Thyroid gland (tissue), 4 donors: ENCODE measurements at regions not wholly inside any gene's neighbourhood (a gene's known extent, or its start where the extent isn't known, plus 50 kb on each side); places are given as distances from the start of the nearest gene placed in this dataset.
A peak's percentile ranks its signal among the peaks of the same experiment; 100 is the strongest.

Source experiments
- DNase-seq, 2 donors: peaks; one replicate each; pipeline ENCODE4 v3.0.0-alpha.2; 2019
- H3K27ac ChIP-seq, 3 donors: fragments of 200-600 bp; sonication (generic); 1 replicate in 2 of 3; 2 replicates in 1 of 3; pipeline ENCODE4 v1.5.1; 2016 to 2019; ENCODE audit warnings: mild to moderate bottlenecking in 1 of 3, moderate library complexity in 1 of 3
- H3K27me3 ChIP-seq: fragments of 200-600 bp; sonication (generic); one replicate; pipeline ENCODE4 v1.5.1; 2019
- H3K36me3 ChIP-seq, 2 donors: fragments of 200-600 bp; sonication (generic); one replicate each; pipeline ENCODE4 v1.5.1; 2016 to 2019
- H3K4me1 ChIP-seq, 2 donors: fragments of 200-600 bp; sonication (generic); one replicate each; pipeline ENCODE4 v1.5.1; 2017 to 2019
- H3K4me3 ChIP-seq, 3 donors: fragments of 200-600 bp; sonication (generic); replicated peaks in 1 of 3; 1 replicate in 2 of 3; 2 replicates in 1 of 3; pipeline ENCODE4 v1.5.1; 2016; ENCODE audit warnings: mild to moderate bottlenecking in 1 of 3
- H3K9me3 ChIP-seq: fragments of 200-600 bp; sonication (generic); one replicate; pipeline ENCODE4 v1.5.1; 2017
- CTCF ChIP-seq, 6 experiments: fragments of 200-600 bp in 3 of 6; fragments of 450-650 bp in 3 of 6; sonication (generic) in 3 of 6; IDR thresholded peaks; one replicate each; pipeline ENCODE4 v1.5.1; 2016 to 2019; ENCODE audit warnings: antibody characterized with exemption in 6 of 6, mild to moderate bottlenecking in 2 of 6, inconsistent platforms in 1 of 6, moderate library complexity in 1 of 6
- POLR2A ChIP-seq, 2 donors: fragments of 450-650 bp; IDR thresholded peaks; one replicate each; pipeline ENCODE4 v1.6.1; 2017; ENCODE audit warnings: antibody characterized with exemption in 2 of 2, mild to moderate bottlenecking in 2 of 2, moderate library complexity in 1 of 2
- WGBS, 2 donors: methylation state at CpG; one replicate each; pipeline ENCODE4 v1.1.5; 2017; 5-methylcytosine and 5-hydroxymethylcytosine counted together
- intact Hi-C: fragments of 100-400 bp; cut with DNase I; formaldehyde crosslinking; loops from one replicate; pipeline ENCODE4 v1.15.1; 2023

GRCh38 chr3:4061195-4061594 lies 242.0 kb upstream of the SETMAR start:
- Histone ChIP-seq H3K4me1 (peaks cover 0 to 9% of the 10 kb centered on the region in 2 donors), H3K9me3 (no peaks in the 10 kb centered on the region), H3K36me3 (no peaks in the 10 kb centered on the region), H3K27me3 (no peaks in the 10 kb centered on the region), H3K4me3 (no peak overlapping the region), H3K27ac (no peak overlapping the region)
- intact Hi-C loops: no loop called here
- TF ChIP-seq POLR2A (IDR thresholded peaks at IDR 0.05) (no peak), CTCF (IDR thresholded peaks at IDR 0.05) (no peak)
- no peak for DNase-seq

GRCh38 chr3:4061783-4062360 lies 241.3 kb upstream of the SETMAR start:
- 39 to 47% methylated on average over 4 of the region's 4 CpGs for WGBS, 2 donors
- Histone ChIP-seq H3K4me3 (no peak overlapping the region), H3K9me3 (no peaks in the 10 kb centered on the region), H3K4me1 (peaks cover 0 to 9% of the 10 kb centered on the region in 2 donors), H3K27me3 (no peaks in the 10 kb centered on the region), H3K27ac (no peak overlapping the region), H3K36me3 (no peaks in the 10 kb centered on the region)
- TF ChIP-seq POLR2A (IDR thresholded peaks at IDR 0.05): no peak
- TF ChIP-seq CTCF (IDR thresholded peaks at IDR 0.05): no peak
- DNase-seq: peak in 1 of 2 donors; percentile 9
- intact Hi-C loops: no loop called here

DNA sequence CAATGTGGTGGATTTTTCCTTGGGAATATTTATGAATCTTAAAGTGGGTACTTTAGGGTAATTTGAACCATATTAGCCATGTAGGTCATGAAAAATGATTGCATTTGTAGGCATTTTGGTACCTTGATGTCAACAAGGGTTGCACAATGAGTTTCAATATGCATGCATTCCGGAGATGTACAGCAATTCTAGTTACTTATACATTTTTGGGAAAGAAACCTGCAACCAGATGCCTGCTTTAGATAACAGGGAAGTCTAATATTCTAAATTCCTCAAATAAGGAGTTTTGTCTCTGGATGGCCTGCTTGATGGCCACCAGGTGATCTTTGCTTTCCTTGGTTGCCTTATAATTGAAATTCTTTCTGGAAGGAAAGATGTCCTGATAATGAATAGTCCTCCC lies 240.5 kb upstream of the SETMAR start:
- no peak for TF ChIP-seq CTCF (IDR thresholded peaks at IDR 0.05)
- no peak for TF ChIP-seq POLR2A (IDR thresholded peaks at IDR 0.05)
- Histone ChIP-seq H3K27ac (no peak overlapping the region), H3K27me3 (no peaks in the 10 kb centered on the region), H3K4me1 (peaks cover 0 to 9% of the 10 kb centered on the region in 2 donors), H3K36me3 (no peaks in the 10 kb centered on the region), H3K9me3 (no peaks in the 10 kb centered on the region), H3K4me3 (no peak overlapping the region)
- intact Hi-C loops: no loop called here
- whole genome bisulfite sequencing, 2 donors: 80 to 97% methylated on average over 1 of the region's 1 CpG
- DNase-seq: no peak

- Histone ChIP-seq H3K4me3 (no peak overlapping the region), H3K27me3 (no peaks in the 10 kb centered on the region), H3K9me3 (no peaks in the 10 kb centered on the region), H3K4me1 (peaks cover 0 to 9% of the 10 kb centered on the region in 2 donors), H3K36me3 (no peaks in the 10 kb centered on the region), H3K27ac (no peak overlapping the region)
- 92 to 94% methylated on average over 4 of the region's 4 CpGs for whole genome bisulfite sequencing, 2 donors
- intact Hi-C loops: no loop called here
- no peak for DNase-seq
- TF ChIP-seq POLR2A (IDR thresholded peaks at IDR 0.05) (no peak), CTCF (IDR thresholded peaks at IDR 0.05) (no peak)
Measured at GRCh38 chr3:4063916-4064574, 239.1 kb upstream of the SETMAR start.

DNA sequence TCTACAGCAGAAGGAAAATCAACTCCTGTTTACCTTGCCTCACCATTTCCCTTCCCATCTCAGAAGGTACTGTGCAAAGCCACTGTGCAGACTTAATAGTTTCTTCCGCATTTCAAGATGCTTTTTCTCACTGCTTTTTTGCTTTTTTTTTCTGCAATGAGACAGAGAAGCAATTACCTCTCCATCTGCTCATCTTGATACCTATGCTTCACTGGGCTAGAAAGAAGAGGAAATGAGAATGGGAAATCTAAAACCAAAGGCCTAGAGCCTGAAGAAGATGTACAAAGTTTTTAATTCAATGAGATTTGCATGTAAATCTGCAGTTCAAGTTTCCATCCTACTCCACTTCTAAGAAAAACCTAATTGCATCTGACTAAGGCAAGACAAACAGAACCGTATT lies 238.1 kb upstream of the SETMAR start:
- no peak overlapping the region for H3K27ac ChIP-seq
- intact Hi-C loops: no loop called here
- WGBS, 2 donors: 86 to 93% methylated on average over 2 of the region's 2 CpGs
- no peak for DNase-seq
- peaks cover 0 to 9% of the 10 kb centered on the region in 2 donors for H3K4me1 ChIP-seq
- no peaks in the 10 kb centered on the region for H3K9me3 ChIP-seq
- no peak overlapping the region for H3K4me3 ChIP-seq
- TF ChIP-seq POLR2A (IDR thresholded peaks at IDR 0.05): no peak
- no peak for TF ChIP-seq CTCF (IDR thresholded peaks at IDR 0.05)
- no peaks in the 10 kb centered on the region for H3K36me3 ChIP-seq
- no peaks in the 10 kb centered on the region for H3K27me3 ChIP-seq
